T-helper 2 cell treated with Interferon-gamma antibody and Interleukin-4, amounts not matched to agents 5 μg/mL and 100 μg/mL, for 36 hours (primary cell): ENCODE measurements at regions not wholly inside any gene's neighbourhood (a gene's known extent, or its start where the extent isn't known, plus 50 kb on each side); places are given as distances from the start of the nearest gene placed in this dataset.

ENCODE experiments used
- DNase-seq: peaks from one replicate; pipeline ENCODE4 v3.0.0; 2021; ENCODE audit warnings: low spot score
- H3K27ac Mint-ChIP-seq: one replicate; pipeline ENCODE4 v1.8.0; 2021; ENCODE audit warnings: mild to moderate bottlenecking, mixed read lengths
- H3K27me3 Mint-ChIP-seq: one replicate; pipeline ENCODE4 v1.8.0; 2021; ENCODE audit warnings: low read depth, mixed read lengths
- H3K36me3 Mint-ChIP-seq: one replicate; pipeline ENCODE4 v1.8.0; 2021; ENCODE audit warnings: low read depth, mixed read lengths
- H3K4me1 Mint-ChIP-seq: one replicate; pipeline ENCODE4 v1.8.0; 2021; ENCODE audit warnings: low read depth, mixed read lengths
- H3K4me3 Mint-ChIP-seq: one replicate; pipeline ENCODE4 v1.8.0; 2022; ENCODE audit warnings: mild to moderate bottlenecking, moderate library complexity, mixed read lengths
- H3K9me3 Mint-ChIP-seq: one replicate; pipeline ENCODE4 v1.8.0; 2021; ENCODE audit warnings: mixed read lengths

GRCh38 chr9:129290606-129291005, 112.5 kb upstream of the IER5L start:
- no peak overlapping the region for H3K4me3 Mint-ChIP-seq
- no peaks in the 10 kb centered on the region for H3K4me1 Mint-ChIP-seq
- no peaks in the 10 kb centered on the region for H3K36me3 Mint-ChIP-seq
- no peak overlapping the region for H3K27ac Mint-ChIP-seq
- peaks cover 2% of the 10 kb centered on the region for H3K27me3 Mint-ChIP-seq
- H3K9me3 Mint-ChIP-seq, result peaks cover 4% of the 10 kb centered on the region
- no peak for DNase-seq

GRCh38 chr9:129289883-129290282, 111.8 kb upstream of the IER5L start:
- H3K9me3 Mint-ChIP-seq, result no peaks in the 10 kb centered on the region
- no peaks in the 10 kb centered on the region for H3K36me3 Mint-ChIP-seq
- no peak for DNase-seq
- no peak overlapping the region for H3K27ac Mint-ChIP-seq
- H3K4me3 Mint-ChIP-seq, result no peak overlapping the region
- no peaks in the 10 kb centered on the region for H3K4me1 Mint-ChIP-seq
- H3K27me3 Mint-ChIP-seq, result peaks cover 2% of the 10 kb centered on the region

GRCh38 chr9:129289131-129289731, 111.2 kb upstream of the IER5L start:
- no peaks in the 10 kb centered on the region for H3K4me1 Mint-ChIP-seq
- H3K27ac Mint-ChIP-seq, result no peak overlapping the region
- no peaks in the 10 kb centered on the region for H3K36me3 Mint-ChIP-seq
- DNase-seq, result no peak
- peaks cover under 1% of the 10 kb centered on the region for H3K27me3 Mint-ChIP-seq
- H3K4me3 Mint-ChIP-seq, result no peak overlapping the region
- no peaks in the 10 kb centered on the region for H3K9me3 Mint-ChIP-seq

- no peaks in the 10 kb centered on the region for H3K27me3 Mint-ChIP-seq
- H3K4me1 Mint-ChIP-seq, result no peaks in the 10 kb centered on the region
- no peak overlapping the region for H3K4me3 Mint-ChIP-seq
- no peak overlapping the region for H3K27ac Mint-ChIP-seq
- H3K36me3 Mint-ChIP-seq, result no peaks in the 10 kb centered on the region
- H3K9me3 Mint-ChIP-seq, result no peaks in the 10 kb centered on the region
- no peak for DNase-seq
Measured at GRCh38 chr9:129287619-129288305, 109.7 kb upstream of the IER5L start.

- Mint-ChIP-seq H3K4me3 (no peak overlapping the region), H3K27ac (no peak overlapping the region), H3K36me3 (no peaks in the 10 kb centered on the region), H3K4me1 (no peaks in the 10 kb centered on the region), H3K9me3 (no peaks in the 10 kb centered on the region), H3K27me3 (no peaks in the 10 kb centered on the region)
- DNase-seq, result no peak
Measured at GRCh38 chr9:129285979-129286772, 108.1 kb upstream of the IER5L start.

- DNase-seq, result no peak
- no peaks in the 10 kb centered on the region for H3K36me3 Mint-ChIP-seq
- H3K4me3 Mint-ChIP-seq, result no peak overlapping the region
- no peaks in the 10 kb centered on the region for H3K27me3 Mint-ChIP-seq
- no peaks in the 10 kb centered on the region for H3K9me3 Mint-ChIP-seq
- no peak overlapping the region for H3K27ac Mint-ChIP-seq
- no peaks in the 10 kb centered on the region for H3K4me1 Mint-ChIP-seq
Measured at GRCh38 chr9:129285382-129285781, 107.3 kb upstream of the IER5L start.

GRCh38 chr9:129284607-129285291, 106.7 kb upstream of the IER5L start:
- Mint-ChIP-seq H3K27me3 (no peaks in the 10 kb centered on the region), H3K27ac (no peak overlapping the region), H3K36me3 (no peaks in the 10 kb centered on the region), H3K9me3 (no peaks in the 10 kb centered on the region), H3K4me3 (no peak overlapping the region), H3K4me1 (no peaks in the 10 kb centered on the region)
- DNase-seq, result no peak

GRCh38 chr9:129283705-129284606, 105.9 kb upstream of the IER5L start:
- H3K4me3 Mint-ChIP-seq, result no peak overlapping the region
- no peak overlapping the region for H3K27ac Mint-ChIP-seq
- H3K9me3 Mint-ChIP-seq, result no peaks in the 10 kb centered on the region
- H3K36me3 Mint-ChIP-seq, result no peaks in the 10 kb centered on the region
- no peaks in the 10 kb centered on the region for H3K27me3 Mint-ChIP-seq
- H3K4me1 Mint-ChIP-seq, result no peaks in the 10 kb centered on the region
- no peak for DNase-seq

- Mint-ChIP-seq H3K4me1 (no peaks in the 10 kb centered on the region), H3K4me3 (no peak overlapping the region), H3K36me3 (no peaks in the 10 kb centered on the region), H3K9me3 (no peaks in the 10 kb centered on the region), H3K27ac (no peak overlapping the region), H3K27me3 (no peaks in the 10 kb centered on the region)
- no peak for DNase-seq
Measured at GRCh38 chr9:129283291-129283691, 105.2 kb upstream of the IER5L start.

- H3K4me1 Mint-ChIP-seq, result no peaks in the 10 kb centered on the region
- H3K27ac Mint-ChIP-seq, result no peak overlapping the region
- H3K4me3 Mint-ChIP-seq, result no peak overlapping the region
- H3K36me3 Mint-ChIP-seq, result no peaks in the 10 kb centered on the region
- H3K27me3 Mint-ChIP-seq, result no peaks in the 10 kb centered on the region
- H3K9me3 Mint-ChIP-seq, result no peaks in the 10 kb centered on the region
- no peak for DNase-seq
Measured at GRCh38 chr9:129282731-129283211, 104.7 kb upstream of the IER5L start.

GRCh38 chr9:129282272-129282671, 104.2 kb upstream of the IER5L start:
- Mint-ChIP-seq H3K4me1 (no peaks in the 10 kb centered on the region), H3K27ac (no peak overlapping the region), H3K4me3 (no peak overlapping the region), H3K9me3 (no peaks in the 10 kb centered on the region), H3K27me3 (no peaks in the 10 kb centered on the region), H3K36me3 (no peaks in the 10 kb centered on the region)
- DNase-seq, result no peak

GRCh38 chr9:129281506-129282145, 103.6 kb upstream of the IER5L start:
- H3K4me1 Mint-ChIP-seq, result no peaks in the 10 kb centered on the region
- no peaks in the 10 kb centered on the region for H3K36me3 Mint-ChIP-seq
- H3K9me3 Mint-ChIP-seq, result no peaks in the 10 kb centered on the region
- no peak overlapping the region for H3K27ac Mint-ChIP-seq
- DNase-seq, result no peak
- peaks cover under 1% of the 10 kb centered on the region for H3K27me3 Mint-ChIP-seq
- H3K4me3 Mint-ChIP-seq, result no peak overlapping the region
